HCT116 (cell line): ENCODE measurements at regions not wholly inside any gene's neighbourhood (a gene's known extent, or its start where the extent isn't known, plus 50 kb on each side); places are given as distances from the start of the nearest gene placed in this dataset.

Experiments used
- ATAC-seq: fragments of 200-7000 bp; cut with Tn5 transposase; 2 replicates; pipeline ENCODE4 v1.9.1; 2020; ENCODE audit warnings: mild to moderate bottlenecking, moderate library complexity
- BruUV-seq: library from RNA; stranded (reverse); fragments of 400-500 nt; replicated peaks from 2 replicates; lab custom pipeline; 2021; lab: Mats Ljungman, UMichigan
- CTCF ChIA-PET: fragments of 300-600 bp; sonication (Branson Sonifier 250); formaldehyde crosslinking; loops from one replicate; lab custom pipeline; 2021; ENCODE audit warnings: antibody characterized with exemption; lab: Charles Lee
- POLR2A ChIA-PET: fragments of 300-600, 350-600 bp; sonication (Branson Sonifier 250); formaldehyde crosslinking; loops from one replicate; lab custom pipeline; 2021; ENCODE audit warnings: antibody characterized with exemption; lab: Charles Lee
- RAD21 ChIA-PET, 2 experiments: fragments of 300-600 bp; sonication (Branson Sonifier 250); formaldehyde crosslinking; loops; one replicate each; lab custom pipeline; 2023; ENCODE audit warnings: low total read pairs in 2 of 2; ENCODE audit not compliant: uncharacterized antibody in 2 of 2, unreplicated experiment in 2 of 2, low non-redundant PET in 1 of 2; lab: Charles Lee
- DNase-seq: peaks from one replicate; pipeline ENCODE4 v3.0.0-alpha.2; 2010; ENCODE audit warnings: low read depth, low spot score
- H2AFZ ChIP-seq: fragments of 200-600 bp; shearing (Covaris generic), sonication (generic); 2 replicates; pipeline ENCODE4 v1.6.1; 2017; ENCODE audit warnings: low read depth, mixed run types, mixed read lengths, antibody characterized with exemption, low read length; ENCODE audit not compliant: poor library complexity, severe bottlenecking
- H3K27ac ChIP-seq: 2 replicates; pipeline ENCODE4 v1.5.1; 2012; ENCODE audit warnings: low read depth, low read length
- H3K27me3 ChIP-seq: fragments of 200-600 bp; sonication (generic); 2 replicates; pipeline ENCODE4 v1.6.1; 2016; ENCODE audit warnings: mixed run types, low read length, mixed read lengths; ENCODE audit not compliant: insufficient read depth
- H3K36me3 ChIP-seq, 2 experiments: fragments of 200-500 bp in 1 of 2; fragments of 200-600 bp in 1 of 2; sonication (Bioruptor generic) in 1 of 2; sonication (generic) in 1 of 2; 2 replicates each; pipeline versions ENCODE4 v1.5.1 to v1.6.1; 2014 to 2016; ENCODE audit warnings: low read length in 2 of 2, inconsistent platforms in 1 of 2, mixed read lengths in 1 of 2, mixed run types in 1 of 2; ENCODE audit not compliant: insufficient read depth in 2 of 2, control insufficient read depth in 1 of 2
- H3K4me1 ChIP-seq, 2 experiments: fragments of 200-600 bp in 1 of 2; sonication (generic) in 1 of 2; 2 replicates each; pipeline versions ENCODE4 v1.5.1 to v1.6.1; 2012 to 2017; ENCODE audit warnings: low read length in 2 of 2, inconsistent platforms in 1 of 2, mild to moderate bottlenecking in 1 of 2, mixed read lengths in 1 of 2, mixed run types in 1 of 2, moderate library complexity in 1 of 2; ENCODE audit not compliant: insufficient read depth in 2 of 2, control insufficient read depth in 1 of 2
- H3K4me2 ChIP-seq: fragments of 200-600 bp; sonication (generic); 2 replicates; pipeline ENCODE4 v1.6.1; 2017; ENCODE audit warnings: mixed run types, low read length, mixed read lengths
- H3K4me3 ChIP-seq, 2 experiments: fragments of 200-600 bp in 1 of 2; sonication (generic) in 1 of 2; replicated peaks in 1 of 2; 2 replicates each; pipeline ENCODE4 v1.5.1; 2011 to 2016; ENCODE audit warnings: low read length in 2 of 2, control low read depth in 1 of 2, low read depth in 1 of 2, mild to moderate bottlenecking in 1 of 2, mixed read lengths in 1 of 2, mixed run types in 1 of 2
- H3K79me2 ChIP-seq: fragments of 200-600 bp; sonication (generic); 2 replicates; pipeline ENCODE4 v1.6.1; 2017; ENCODE audit warnings: mild to moderate bottlenecking, mixed run types, low read length, moderate library complexity, mixed read lengths; ENCODE audit not compliant: insufficient read depth
- H3K9ac ChIP-seq: fragments of 200-600 bp; sonication (generic); 2 replicates; pipeline ENCODE4 v1.6.1; 2016; ENCODE audit warnings: low read length, mixed read lengths
- H3K9me2 ChIP-seq: fragments of 200-600 bp; sonication (generic), shearing (Covaris generic); 2 replicates; pipeline ENCODE4 v1.6.1; 2017; ENCODE audit warnings: mixed run types, mild to moderate bottlenecking, moderate library complexity; ENCODE audit not compliant: insufficient read depth
- H3K9me3 ChIP-seq, 2 experiments: fragments of 200-500 bp in 1 of 2; fragments of 200-600 bp in 1 of 2; sonication (Bioruptor generic) in 1 of 2; sonication (generic) in 1 of 2; 2 replicates each; pipeline ENCODE4 v1.6.1; 2014 to 2017; ENCODE audit warnings: low read length in 2 of 2, mixed read lengths in 2 of 2, inconsistent platforms in 1 of 2, low read depth in 1 of 2, mild to moderate bottlenecking in 1 of 2, mixed run types in 1 of 2, moderate library complexity in 1 of 2; ENCODE audit not compliant: control insufficient read depth in 1 of 2, insufficient read depth in 1 of 2
- H4K20me1 ChIP-seq: fragments of 200-600 bp; sonication (generic), shearing (Covaris generic); 2 replicates; pipeline ENCODE4 v1.6.1; 2017; ENCODE audit warnings: mixed run types, mild to moderate bottlenecking, moderate library complexity; ENCODE audit not compliant: insufficient read depth
- ATF3 ChIP-seq: IDR thresholded peaks from 2 replicates; pipeline ENCODE4 v1.6.1; 2012
- CBX3 ChIP-seq: IDR thresholded peaks from 2 replicates; pipeline ENCODE4 v1.6.1; 2012; ENCODE audit warnings: low read depth
- CEBPB ChIP-seq: IDR thresholded peaks from 2 replicates; pipeline ENCODE4 v1.6.1; 2012; ENCODE audit warnings: low read depth
- EGR1 ChIP-seq: IDR thresholded peaks from 2 replicates; pipeline ENCODE4 v1.6.1; 2012; ENCODE audit warnings: low read depth
- ELF1 ChIP-seq: IDR thresholded peaks from 2 replicates; pipeline ENCODE4 v1.6.1; 2012; ENCODE audit warnings: low read depth, borderline replicate concordance
- EZH2phosphoT487 ChIP-seq: fragments of 200-600 bp; IDR thresholded peaks from 2 replicates; pipeline ENCODE4 v1.6.1; 2018; ENCODE audit warnings: antibody characterized with exemption, borderline replicate concordance
- FOSL1 ChIP-seq: IDR thresholded peaks from 2 replicates; pipeline ENCODE4 v1.6.1; 2012; ENCODE audit warnings: low read depth
- JUND ChIP-seq: IDR thresholded peaks from 2 replicates; pipeline ENCODE4 v1.6.1; 2012
- POLR2A ChIP-seq: IDR thresholded peaks from 2 replicates; pipeline ENCODE4 v1.7.0; 2011; ENCODE audit warnings: borderline replicate concordance; ENCODE audit not compliant: insufficient read depth, insufficient read length; ENCODE audit errors: extremely low read depth
- POLR2AphosphoS5 ChIP-seq: IDR thresholded peaks from 2 replicates; pipeline ENCODE4 v1.6.1; 2011; ENCODE audit warnings: mild to moderate bottlenecking, low read depth, low read length, moderate library complexity
- SRF ChIP-seq: IDR thresholded peaks from 2 replicates; pipeline ENCODE4 v1.6.1; 2012; ENCODE audit warnings: low read depth
- TCF7L2 ChIP-seq: IDR thresholded peaks from 2 replicates; pipeline ENCODE4 v1.7.0; 2011; ENCODE audit warnings: borderline replicate concordance, inconsistent platforms; ENCODE audit not compliant: insufficient read depth, insufficient read length; ENCODE audit errors: extremely low read depth
- YY1 ChIP-seq: IDR thresholded peaks from 2 replicates; pipeline ENCODE4 v1.6.1; 2011; ENCODE audit warnings: low read length, low read depth, moderate library complexity, mild to moderate bottlenecking; ENCODE audit not compliant: insufficient replicate concordance; ENCODE audit errors: extremely low read depth
- ZNF274 ChIP-seq: fragments of 200-500 bp; sonication (Bioruptor generic); IDR thresholded peaks from 2 replicates; pipeline ENCODE4 v1.6.1; 2014; ENCODE audit warnings: mild to moderate bottlenecking, low read depth, low read length, inconsistent platforms
- intact Hi-C: fragments of 100-400 bp; cut with micrococcal nuclease; formaldehyde crosslinking; loops from 2 replicates; pipeline ENCODE4 v1.10.0; 2022
- TF ChIP-seq, protein P1 (sequence below): IDR thresholded peaks from 2 replicates; pipeline ENCODE4 v1.6.1; 2012; ENCODE audit warnings: low read depth
- TF ChIP-seq, protein P2 (sequence below), 3 experiments: fragments of 200-600 bp in 1 of 3; sonication (generic) in 1 of 3; IDR thresholded peaks in 2 of 3; conservative IDR thresholded peaks in 1 of 3; 2 replicates each; pipeline ENCODE4 v1.5.1; 2012 to 2017; ENCODE audit warnings: low read depth in 2 of 3, low read length in 2 of 3, antibody characterized with exemption in 1 of 3, borderline replicate concordance in 1 of 3, control low read depth in 1 of 3, mild to moderate bottlenecking in 1 of 3, mixed read lengths in 1 of 3, mixed run types in 1 of 3, moderate library complexity in 1 of 3; ENCODE audit not compliant: insufficient read depth in 1 of 3

GRCh38 chrX:114071412-114071811, 512.5 kb upstream of the HTR2C start:
- no peaks in the 10 kb centered on the region for H3K79me2 ChIP-seq
- no peaks in the 10 kb centered on the region for H3K9me3 ChIP-seq
- no peak overlapping the region for H2AFZ ChIP-seq
- ChIA-PET POLR2A (no interaction called here), RAD21 (no interaction called here), CTCF (no interaction called here)
- intact Hi-C loops, result no loop called here
- H4K20me1 ChIP-seq, result no peaks in the 10 kb centered on the region
- no TSS peak for BruUV-seq
- no peak overlapping the region for H3K4me2 ChIP-seq
- H3K4me1 ChIP-seq, result no peaks in the 10 kb centered on the region
- no peak for DNase-seq
- ATAC-seq, result no peak
- no peak overlapping the region for H3K27ac ChIP-seq
- H3K9ac ChIP-seq, result no peak overlapping the region
- H3K4me3 ChIP-seq, result no peak overlapping the region
- no peaks in the 10 kb centered on the region for H3K27me3 ChIP-seq
- H3K36me3 ChIP-seq, result no peaks in the 10 kb centered on the region
- H3K9me2 ChIP-seq, result no peaks in the 10 kb centered on the region
- TF ChIP-seq YY1 (no peak), POLR2A (no peak)

GRCh38 chrX:114065577-114066223, 518.2 kb upstream of the HTR2C start:
- Histone ChIP-seq H3K27me3 (no peaks in the 10 kb centered on the region), H3K27ac (no peak overlapping the region), H3K9ac (no peak overlapping the region), H4K20me1 (no peaks in the 10 kb centered on the region), H3K36me3 (no peaks in the 10 kb centered on the region), H3K79me2 (no peaks in the 10 kb centered on the region), H3K9me2 (no peaks in the 10 kb centered on the region), H3K4me3 (no peak overlapping the region), H3K4me2 (no peak overlapping the region), H2AFZ (no peak overlapping the region), H3K9me3 (no peaks in the 10 kb centered on the region), H3K4me1 (no peaks in the 10 kb centered on the region)
- ChIA-PET CTCF (no interaction called here), POLR2A (no interaction called here), RAD21 (no interaction called here)
- no TSS peak for BruUV-seq
- ATAC-seq (no peak), DNase-seq (no peak)
- intact Hi-C loops, result no loop called here
- TF ChIP-seq, protein P1, sequence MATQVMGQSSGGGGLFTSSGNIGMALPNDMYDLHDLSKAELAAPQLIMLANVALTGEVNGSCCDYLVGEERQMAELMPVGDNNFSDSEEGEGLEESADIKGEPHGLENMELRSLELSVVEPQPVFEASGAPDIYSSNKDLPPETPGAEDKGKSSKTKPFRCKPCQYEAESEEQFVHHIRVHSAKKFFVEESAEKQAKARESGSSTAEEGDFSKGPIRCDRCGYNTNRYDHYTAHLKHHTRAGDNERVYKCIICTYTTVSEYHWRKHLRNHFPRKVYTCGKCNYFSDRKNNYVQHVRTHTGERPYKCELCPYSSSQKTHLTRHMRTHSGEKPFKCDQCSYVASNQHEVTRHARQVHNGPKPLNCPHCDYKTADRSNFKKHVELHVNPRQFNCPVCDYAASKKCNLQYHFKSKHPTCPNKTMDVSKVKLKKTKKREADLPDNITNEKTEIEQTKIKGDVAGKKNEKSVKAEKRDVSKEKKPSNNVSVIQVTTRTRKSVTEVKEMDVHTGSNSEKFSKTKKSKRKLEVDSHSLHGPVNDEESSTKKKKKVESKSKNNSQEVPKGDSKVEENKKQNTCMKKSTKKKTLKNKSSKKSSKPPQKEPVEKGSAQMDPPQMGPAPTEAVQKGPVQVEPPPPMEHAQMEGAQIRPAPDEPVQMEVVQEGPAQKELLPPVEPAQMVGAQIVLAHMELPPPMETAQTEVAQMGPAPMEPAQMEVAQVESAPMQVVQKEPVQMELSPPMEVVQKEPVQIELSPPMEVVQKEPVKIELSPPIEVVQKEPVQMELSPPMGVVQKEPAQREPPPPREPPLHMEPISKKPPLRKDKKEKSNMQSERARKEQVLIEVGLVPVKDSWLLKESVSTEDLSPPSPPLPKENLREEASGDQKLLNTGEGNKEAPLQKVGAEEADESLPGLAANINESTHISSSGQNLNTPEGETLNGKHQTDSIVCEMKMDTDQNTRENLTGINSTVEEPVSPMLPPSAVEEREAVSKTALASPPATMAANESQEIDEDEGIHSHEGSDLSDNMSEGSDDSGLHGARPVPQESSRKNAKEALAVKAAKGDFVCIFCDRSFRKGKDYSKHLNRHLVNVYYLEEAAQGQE, result no peak
- TF ChIP-seq EGR1, result no peak
- no peak for TF ChIP-seq JUND
- no peak for TF ChIP-seq SRF
- TF ChIP-seq ATF3, result no peak
- TF ChIP-seq, protein P2, sequence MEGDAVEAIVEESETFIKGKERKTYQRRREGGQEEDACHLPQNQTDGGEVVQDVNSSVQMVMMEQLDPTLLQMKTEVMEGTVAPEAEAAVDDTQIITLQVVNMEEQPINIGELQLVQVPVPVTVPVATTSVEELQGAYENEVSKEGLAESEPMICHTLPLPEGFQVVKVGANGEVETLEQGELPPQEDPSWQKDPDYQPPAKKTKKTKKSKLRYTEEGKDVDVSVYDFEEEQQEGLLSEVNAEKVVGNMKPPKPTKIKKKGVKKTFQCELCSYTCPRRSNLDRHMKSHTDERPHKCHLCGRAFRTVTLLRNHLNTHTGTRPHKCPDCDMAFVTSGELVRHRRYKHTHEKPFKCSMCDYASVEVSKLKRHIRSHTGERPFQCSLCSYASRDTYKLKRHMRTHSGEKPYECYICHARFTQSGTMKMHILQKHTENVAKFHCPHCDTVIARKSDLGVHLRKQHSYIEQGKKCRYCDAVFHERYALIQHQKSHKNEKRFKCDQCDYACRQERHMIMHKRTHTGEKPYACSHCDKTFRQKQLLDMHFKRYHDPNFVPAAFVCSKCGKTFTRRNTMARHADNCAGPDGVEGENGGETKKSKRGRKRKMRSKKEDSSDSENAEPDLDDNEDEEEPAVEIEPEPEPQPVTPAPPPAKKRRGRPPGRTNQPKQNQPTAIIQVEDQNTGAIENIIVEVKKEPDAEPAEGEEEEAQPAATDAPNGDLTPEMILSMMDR (IDR thresholded peaks at IDR 0.05 in 2 of 3, conservative IDR thresholded peaks at IDR 0.05 in 1 of 3; ENCODE audit: borderline replicate concordance in 1 of 3, insufficient read depth in 1 of 3, low read depth in 2 of 3, low read length in 2 of 3), result no peak
- TF ChIP-seq POLR2AphosphoS5, result no peak
- TF ChIP-seq CEBPB, result no peak
- TF ChIP-seq CBX3, result no peak
- no peak for TF ChIP-seq EZH2phosphoT487
- no peak for TF ChIP-seq TCF7L2
- no peak for TF ChIP-seq ZNF274
- TF ChIP-seq ELF1, result no peak
- no peak for TF ChIP-seq FOSL1
